HG02943 (cell line): ENCODE measurements at regions not wholly inside any gene's neighbourhood (a gene's known extent, or its start where the extent isn't known, plus 50 kb on each side); places are given as distances from the start of the nearest gene placed in this dataset.

Source experiments
- ATAC-seq: cut with Tn5 transposase; IDR thresholded peaks from one replicate; pipeline ENCODE4 v1.9.1; 2021; ENCODE audit warnings: mild to moderate bottlenecking, low read depth, moderate library complexity; ENCODE audit not compliant: unreplicated experiment

- ATAC-seq = no peak
These were observed 287.4 kb downstream of the MBD2 start for GRCh38 chr18:53937037-53937436.

DNA sequence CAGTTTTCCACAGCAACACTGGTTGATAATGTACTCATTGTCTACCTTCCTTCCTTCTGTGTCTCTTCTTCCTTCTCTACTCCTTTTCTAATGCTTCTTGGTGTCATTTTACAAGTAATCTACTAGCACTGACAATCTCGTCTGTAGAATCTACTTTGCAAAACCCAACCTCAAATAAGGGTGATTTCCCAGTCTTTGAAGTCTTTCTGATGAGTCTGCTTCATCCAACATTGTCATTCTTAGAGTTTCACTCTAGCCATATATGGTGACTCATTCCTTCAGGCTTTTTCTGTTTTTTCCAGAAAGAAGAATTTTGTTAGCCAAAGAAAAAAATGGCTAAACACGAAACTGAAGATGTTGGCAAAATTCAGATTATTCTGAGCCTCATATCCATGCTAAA is 288.7 kb downstream of the MBD2 start:
- no peak for ATAC-seq

DNA sequence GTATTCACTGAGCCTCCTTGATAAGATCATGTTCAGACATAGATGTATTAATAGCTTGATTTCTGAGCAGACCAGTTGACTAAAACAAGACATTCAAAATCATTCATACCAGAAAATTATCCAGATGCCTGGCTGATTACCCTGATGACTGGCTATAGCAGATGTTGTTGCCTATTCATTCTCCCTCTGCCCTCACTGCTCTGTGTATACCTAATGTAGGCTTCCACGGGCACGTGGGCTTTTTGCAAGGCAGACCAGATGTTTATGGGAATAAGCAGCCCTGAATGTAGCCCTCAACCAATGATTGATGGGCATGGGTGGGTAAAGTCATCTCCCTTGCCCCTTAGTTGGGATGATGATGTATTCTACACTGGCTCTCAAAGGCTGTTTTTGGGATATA is 289.1 kb downstream of the MBD2 start:
- ATAC-seq = no peak

GRCh38 chr18:53920312-53921075 is 304.0 kb downstream of the MBD2 start:
- no peak for ATAC-seq

- no peak for ATAC-seq
These were observed 306.4 kb downstream of the MBD2 start for GRCh38 chr18:53918091-53918490.

DNA sequence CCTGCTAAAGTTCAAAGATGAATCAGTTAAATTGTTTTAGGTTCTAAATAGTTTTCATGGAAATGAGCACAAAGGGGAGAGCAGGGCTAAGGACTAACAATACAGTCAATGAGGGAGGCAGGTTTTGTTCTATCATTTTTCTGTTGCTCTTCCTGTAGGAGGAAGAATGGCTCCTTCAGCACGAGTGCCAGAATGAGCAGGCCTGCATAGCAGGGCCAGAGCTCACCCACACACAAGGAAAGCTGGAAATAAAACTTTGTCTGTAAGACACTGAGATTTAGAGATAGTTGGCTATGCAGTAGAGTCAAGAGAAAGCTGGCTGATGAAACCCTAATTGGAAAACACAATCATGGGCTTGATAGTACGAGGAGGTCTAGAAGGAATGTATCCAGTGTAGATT is 313.3 kb downstream of the MBD2 start:
- no peak for ATAC-seq

DNA sequence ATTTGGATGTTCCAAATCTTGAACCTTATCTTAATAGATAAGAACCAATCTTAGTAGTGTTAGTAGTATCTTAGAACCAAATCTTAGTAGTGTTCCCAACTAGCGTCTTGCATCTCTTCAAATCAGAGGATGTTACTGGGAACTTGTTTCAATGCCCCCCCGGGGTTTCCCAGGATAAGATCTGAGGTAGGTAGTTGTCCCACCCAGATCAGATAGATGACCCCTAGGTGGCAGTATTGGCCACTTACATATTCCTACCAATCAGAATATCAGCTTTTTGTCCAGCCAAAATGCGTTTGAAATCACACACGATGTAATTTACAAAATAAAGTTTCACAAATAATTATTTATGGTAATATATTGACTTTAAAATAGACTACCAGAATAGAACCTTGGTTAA is 314.8 kb downstream of the MBD2 start:
- ATAC-seq = no peak

DNA sequence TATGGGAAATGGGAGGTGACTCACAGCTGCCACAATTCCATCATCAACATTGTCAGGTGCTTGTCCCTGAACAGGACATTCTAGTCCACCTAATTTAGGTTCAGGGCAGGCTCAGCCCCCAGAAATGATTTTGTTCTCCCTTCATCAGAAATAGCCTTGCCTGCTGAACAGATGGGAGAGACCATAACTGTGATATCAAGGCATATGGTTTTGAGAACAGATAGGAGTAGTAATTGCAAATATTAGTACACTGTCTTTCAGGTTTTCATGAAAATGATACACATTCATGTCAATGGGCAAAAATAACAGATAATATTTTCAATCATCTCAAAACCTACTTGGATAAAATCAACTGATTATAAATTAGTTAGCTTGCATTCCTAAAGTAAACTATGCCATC is 316.5 kb downstream of the MBD2 start:
- no peak for ATAC-seq

- no peak for ATAC-seq
These were observed 317.8 kb downstream of the MBD2 start for GRCh38 chr18:53906681-53907080.

GRCh38 chr18:53894675-53895442 is 329.6 kb downstream of the MBD2 start:
- no peak for ATAC-seq

DNA sequence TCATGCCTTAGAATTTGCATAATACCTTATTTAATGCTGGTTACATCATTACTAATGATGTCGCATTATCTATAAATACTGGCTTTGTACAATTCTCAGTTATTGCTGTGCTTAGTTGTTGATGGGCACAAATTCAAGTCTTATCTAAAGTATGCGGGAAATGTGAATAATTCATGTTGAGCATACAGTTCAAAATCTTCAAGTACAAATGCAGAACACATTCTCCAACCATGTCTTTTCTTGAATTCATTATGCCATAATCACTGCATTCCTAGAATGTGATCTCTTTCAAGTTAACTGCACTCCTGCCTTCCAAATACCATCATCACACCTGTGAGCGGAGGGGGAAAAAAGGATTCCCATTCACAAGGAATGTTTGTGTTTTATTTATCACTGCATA is 337.0 kb downstream of the MBD2 start:
- ATAC-seq = no peak

DNA sequence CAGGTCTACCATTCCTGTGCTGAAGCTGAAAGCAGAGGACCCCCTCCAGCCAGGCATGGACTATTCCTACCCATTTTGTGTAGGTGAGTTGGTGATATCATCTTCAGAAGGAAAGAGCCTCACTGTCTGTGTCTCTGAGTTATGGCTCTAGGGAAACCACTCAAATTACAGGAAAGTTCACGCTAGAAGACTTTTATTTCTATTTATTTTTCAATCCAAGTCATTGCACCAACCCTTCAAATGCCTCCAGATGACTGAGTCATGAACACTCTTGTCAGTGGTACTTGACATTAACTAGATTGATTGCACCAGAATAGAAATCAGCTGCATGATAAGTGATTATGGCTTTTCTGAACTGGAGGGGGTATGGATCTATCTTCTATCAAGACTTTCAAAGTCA is 338.4 kb downstream of the MBD2 start:
- ATAC-seq = no peak

GRCh38 chr18:53883771-53884170 is 340.7 kb downstream of the MBD2 start:
- ATAC-seq = no peak

- ATAC-seq = no peak
These were observed 350.4 kb downstream of the MBD2 start for GRCh38 chr18:53874103-53874502.

- no peak for ATAC-seq
These were observed 359.7 kb downstream of the MBD2 start for GRCh38 chr18:53864770-53865169.

- ATAC-seq = no peak
These were observed 361.5 kb downstream of the MBD2 start for GRCh38 chr18:53862921-53863320.

GRCh38 chr18:53861185-53861584 is 363.3 kb downstream of the MBD2 start:
- no peak for ATAC-seq

GRCh38 chr18:53859764-53860163 is 364.7 kb downstream of the MBD2 start:
- ATAC-seq = no peak

GRCh38 chr18:53850902-53851301 is 373.6 kb downstream of the MBD2 start:
- no peak for ATAC-seq

GRCh38 chr18:53843763-53844162 is 380.7 kb downstream of the MBD2 start:
- no peak for ATAC-seq

- ATAC-seq = no peak
These were observed 381.2 kb downstream of the MBD2 start for GRCh38 chr18:53843113-53843760.

DNA sequence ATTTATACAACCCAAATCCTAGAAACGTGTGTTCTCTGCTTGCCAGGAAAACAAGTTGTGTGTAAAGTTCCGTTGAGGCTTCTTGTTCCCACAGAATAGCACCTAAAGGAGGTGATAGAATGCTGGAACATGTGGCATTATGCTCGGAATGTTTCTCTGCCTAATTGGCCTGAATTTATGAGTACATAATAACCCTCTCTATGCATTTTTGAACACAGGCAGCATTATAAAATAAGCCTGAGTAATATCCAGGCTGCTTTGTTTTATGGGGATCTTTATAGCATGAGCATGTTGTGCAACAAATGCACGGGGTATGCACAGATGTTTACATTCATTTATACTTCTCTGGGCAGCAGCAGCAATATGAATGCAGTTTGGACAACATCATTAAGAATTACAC is 385.7 kb downstream of the MBD2 start:
- ATAC-seq = no peak
